ENCODE measurements at regions not wholly inside any gene's neighbourhood (a gene's known extent, or its start where the extent isn't known, plus 50 kb on each side); places are given as distances from the start of the nearest gene placed in this dataset.

DNA sequence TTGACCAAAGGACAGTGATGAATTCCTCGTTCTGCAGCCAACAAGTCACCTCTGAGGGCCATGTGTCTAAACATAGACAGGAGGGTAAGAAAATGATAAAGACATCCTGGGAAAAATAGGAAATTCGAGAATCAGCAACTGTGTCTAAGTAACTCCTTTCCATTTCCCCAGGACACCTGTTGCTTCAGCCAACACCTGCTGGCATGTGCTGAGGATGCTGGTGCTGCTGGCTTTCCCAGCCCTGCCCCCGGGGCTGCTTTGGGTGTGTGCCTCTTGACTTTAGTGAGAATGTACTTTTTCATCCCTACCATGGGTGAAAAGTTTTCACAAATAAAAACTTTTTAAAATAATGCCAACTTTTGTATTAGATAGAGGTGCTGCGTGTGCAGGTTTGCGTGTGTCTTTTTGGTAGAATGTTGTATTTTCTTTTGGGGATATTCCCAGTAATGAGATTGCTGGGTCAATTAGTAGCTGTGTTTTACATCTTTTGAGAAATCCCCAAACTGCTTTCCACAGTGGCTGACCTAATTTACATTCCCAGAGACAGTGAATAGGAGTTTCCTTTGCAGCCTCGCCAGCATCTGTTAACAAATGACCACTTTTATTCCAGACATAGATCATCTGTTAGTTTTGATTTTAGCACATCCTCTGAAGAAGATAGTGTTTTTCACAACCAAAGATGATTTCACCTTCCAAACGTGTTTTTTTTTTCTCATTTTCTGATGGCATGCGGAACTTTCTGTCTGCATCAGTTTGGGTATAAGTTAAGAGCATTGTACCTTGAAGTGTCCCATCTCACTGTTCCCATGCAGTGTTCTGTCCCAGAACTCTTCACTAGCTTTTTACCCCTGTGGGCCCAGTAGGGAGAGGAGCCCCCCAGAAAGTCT is 104.2 kb upstream of the ACBD5 start:
- TF ChIP-seq POLR2AphosphoS5 (IDR thresholded peaks at IDR 0.05; ENCODE audit: low read depth, low read length) (no peak), TCF7L2 (IDR thresholded peaks at IDR 0.05; ENCODE audit: low read depth, low read length) (no peak)
- TF ChIP-seq, protein P1, sequence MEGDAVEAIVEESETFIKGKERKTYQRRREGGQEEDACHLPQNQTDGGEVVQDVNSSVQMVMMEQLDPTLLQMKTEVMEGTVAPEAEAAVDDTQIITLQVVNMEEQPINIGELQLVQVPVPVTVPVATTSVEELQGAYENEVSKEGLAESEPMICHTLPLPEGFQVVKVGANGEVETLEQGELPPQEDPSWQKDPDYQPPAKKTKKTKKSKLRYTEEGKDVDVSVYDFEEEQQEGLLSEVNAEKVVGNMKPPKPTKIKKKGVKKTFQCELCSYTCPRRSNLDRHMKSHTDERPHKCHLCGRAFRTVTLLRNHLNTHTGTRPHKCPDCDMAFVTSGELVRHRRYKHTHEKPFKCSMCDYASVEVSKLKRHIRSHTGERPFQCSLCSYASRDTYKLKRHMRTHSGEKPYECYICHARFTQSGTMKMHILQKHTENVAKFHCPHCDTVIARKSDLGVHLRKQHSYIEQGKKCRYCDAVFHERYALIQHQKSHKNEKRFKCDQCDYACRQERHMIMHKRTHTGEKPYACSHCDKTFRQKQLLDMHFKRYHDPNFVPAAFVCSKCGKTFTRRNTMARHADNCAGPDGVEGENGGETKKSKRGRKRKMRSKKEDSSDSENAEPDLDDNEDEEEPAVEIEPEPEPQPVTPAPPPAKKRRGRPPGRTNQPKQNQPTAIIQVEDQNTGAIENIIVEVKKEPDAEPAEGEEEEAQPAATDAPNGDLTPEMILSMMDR (IDR thresholded peaks at IDR 0.05) = no peak
